PC-9 (cell line): ENCODE measurements at regions not wholly inside any gene's neighbourhood (a gene's known extent, or its start where the extent isn't known, plus 50 kb on each side); places are given as distances from the start of the nearest gene placed in this dataset.
A peak's percentile ranks its signal among the peaks of the same experiment; 100 is the strongest.

Source experiments
- BruUV-seq: library from RNA; stranded (reverse); fragments of 400-500 nt; replicated peaks from 2 replicates; lab custom pipeline; 2021; lab: Mats Ljungman, UMichigan
- CTCF ChIA-PET: fragments of 300-600 bp; sonication (Branson Sonifier 250); formaldehyde crosslinking; loops from one replicate; lab custom pipeline; 2022; ENCODE audit warnings: antibody characterized with exemption; lab: Charles Lee
- POLR2A ChIA-PET: fragments of 300-600 bp; sonication (Branson Sonifier 250); formaldehyde crosslinking; loops from one replicate; lab custom pipeline; 2022; ENCODE audit warnings: antibody characterized with exemption; ENCODE audit not compliant: unreplicated experiment; lab: Charles Lee
- DNase-seq, 2 experiments: peaks; one replicate each; pipeline versions ENCODE4 v3.0.0 to v3.0.0-alpha.2; 2015 to 2022; ENCODE audit warnings: mixed read lengths in 1 of 2
- H2AFZ ChIP-seq: fragments of 200-600 bp; sonication (generic); 2 replicates; pipeline ENCODE4 v1.8.1; 2017; ENCODE audit warnings: antibody characterized with exemption
- H3F3A ChIP-seq: fragments of 200-600 bp; sonication (generic); 2 replicates; pipeline ENCODE4 v1.8.1; 2017; ENCODE audit warnings: antibody characterized with exemption, mild to moderate bottlenecking, low read depth; ENCODE audit not compliant: insufficient read depth
- H3K27ac ChIP-seq: fragments of 200-600 bp; sonication (generic); 2 replicates; pipeline ENCODE4 v1.6.1; 2016; ENCODE audit warnings: mixed run types
- H3K27me3 ChIP-seq: fragments of 200-600 bp; sonication (generic); 2 replicates; pipeline ENCODE4 v1.6.1; 2016; ENCODE audit warnings: low read depth, mixed run types; ENCODE audit not compliant: insufficient read depth
- H3K36me3 ChIP-seq: fragments of 200-600 bp; sonication (generic); 2 replicates; pipeline ENCODE4 v1.6.1; 2016; ENCODE audit warnings: low read depth, mixed run types
- H3K4me1 ChIP-seq: fragments of 200-600 bp; sonication (generic); replicated peaks from 2 replicates; pipeline ENCODE4 v1.6.1; 2016; ENCODE audit warnings: mixed run types; ENCODE audit not compliant: insufficient read depth
- H3K4me2 ChIP-seq: fragments of 200-600 bp; sonication (generic); 2 replicates; pipeline ENCODE4 v1.6.1; 2017; ENCODE audit warnings: mixed run types
- H3K4me3 ChIP-seq: fragments of 200-600 bp; sonication (generic); 2 replicates; pipeline ENCODE4 v1.6.1; 2016; ENCODE audit warnings: mixed run types
- H3K79me2 ChIP-seq: fragments of 200-600 bp; sonication (generic); 2 replicates; pipeline ENCODE4 v1.6.1; 2017; ENCODE audit warnings: low read depth, mixed run types
- H3K9me2 ChIP-seq: fragments of 200-600 bp; sonication (generic); 2 replicates; pipeline ENCODE4 v1.8.1; 2017; ENCODE audit warnings: mild to moderate bottlenecking; ENCODE audit not compliant: insufficient read depth
- H3K9me3 ChIP-seq: fragments of 200-600 bp; sonication (generic); 2 replicates; pipeline ENCODE4 v1.8.1; 2016; ENCODE audit warnings: low read depth; ENCODE audit not compliant: insufficient read depth
- H4K20me1 ChIP-seq: fragments of 200-600 bp; sonication (generic); 2 replicates; pipeline ENCODE4 v1.8.1; 2017; ENCODE audit not compliant: insufficient read depth
- EZH2 ChIP-seq: fragments of 200-600 bp; sonication (generic); IDR thresholded peaks from 2 replicates; pipeline ENCODE4 v1.8.0; 2017; ENCODE audit warnings: antibody characterized with exemption, low read depth
- intact Hi-C: fragments of 100-400 bp; cut with micrococcal nuclease; formaldehyde crosslinking; loops from one replicate; pipeline ENCODE4 v1.10.0; 2022; ENCODE audit not compliant: unreplicated experiment
- TF ChIP-seq, protein P1 (sequence below): fragments of 200-600 bp; sonication (generic); conservative IDR thresholded peaks from 2 replicates; pipeline ENCODE4 v1.6.1; 2017; ENCODE audit warnings: mixed run types, antibody characterized with exemption, mild to moderate bottlenecking, moderate library complexity

DNA sequence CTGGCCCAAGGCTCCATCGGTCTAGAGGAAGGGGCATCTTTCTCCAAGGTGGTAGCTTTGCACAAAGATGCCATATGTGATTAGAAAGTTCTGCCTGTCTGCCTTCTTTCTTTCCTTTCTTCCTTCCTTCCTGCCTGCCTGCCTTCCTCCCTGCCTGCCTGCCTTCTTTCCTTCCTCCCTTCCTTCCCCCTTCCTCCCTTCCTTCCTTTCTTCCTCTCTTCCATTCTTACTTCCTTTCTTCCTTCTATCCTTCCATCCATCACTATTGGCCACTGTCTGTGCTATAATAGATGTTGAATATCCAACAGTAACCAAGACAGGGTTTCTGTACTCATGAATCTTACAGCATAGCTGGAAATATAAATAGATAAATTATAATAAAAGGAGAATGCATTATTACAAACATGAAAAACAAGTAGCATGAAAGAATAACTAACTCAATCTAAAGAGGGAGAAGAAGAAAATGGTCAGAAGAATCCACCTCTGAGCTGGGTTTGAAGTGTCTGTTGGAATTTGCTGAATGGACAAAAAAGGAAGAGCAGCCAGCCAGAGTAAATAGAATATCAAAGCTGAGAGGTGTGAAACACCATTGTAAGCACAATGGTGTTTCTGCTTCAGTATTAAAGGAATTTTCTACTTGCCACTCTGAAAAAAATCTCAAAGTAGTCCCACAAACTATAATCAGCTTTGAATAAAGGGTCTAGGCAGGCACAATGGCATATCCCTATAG lies 250.6 kb upstream of the NR5A2 start:
- intact Hi-C loops, result no loop called here
- no TSS peak for BruUV-seq

DNA sequence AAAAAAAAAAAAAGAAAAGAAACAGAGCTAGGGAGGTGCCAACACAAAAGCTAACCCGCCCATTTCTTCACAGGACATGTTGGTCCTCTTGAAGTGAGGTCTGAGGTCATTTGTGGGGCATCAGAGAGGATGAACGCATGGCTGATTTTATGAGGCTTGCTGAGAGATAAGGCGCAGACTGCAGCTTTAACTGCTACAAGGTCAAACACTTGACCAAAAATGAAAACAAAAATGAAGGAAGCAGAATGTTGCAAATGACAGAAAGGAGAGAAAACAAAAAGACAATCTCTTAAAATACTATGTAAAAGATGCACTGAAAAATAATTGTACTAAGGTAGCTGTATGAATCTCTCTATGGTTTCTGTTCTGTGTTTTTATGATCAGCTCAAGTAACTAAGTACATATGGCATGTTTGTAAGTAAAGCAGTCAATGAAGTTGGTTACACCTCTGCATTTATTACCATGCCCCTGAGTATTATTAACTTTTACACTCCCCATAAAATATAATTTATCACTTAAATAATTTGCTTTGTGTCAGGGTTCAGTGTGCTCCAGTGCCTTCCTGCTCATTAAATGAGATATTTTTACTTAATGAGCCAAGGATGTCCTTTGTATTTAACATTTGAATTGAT lies 249.1 kb upstream of the NR5A2 start:
- Histone ChIP-seq H3K27me3 (no peaks in the 10 kb centered on the region), H3K27ac (peak overlapping the region; percentile 42), H3K4me3 (no peak overlapping the region), H2AFZ (0 out of 2 replicates have a peak overlapping the region, but pooled peaks have one; percentile 35), H3K9me3 (peaks cover 9% of the 10 kb centered on the region), H3K79me2 (no peaks in the 10 kb centered on the region), H3K4me1 (peaks cover 47% of the 10 kb centered on the region), H4K20me1 (no peaks in the 10 kb centered on the region), H3K4me2 (peak overlapping the region; percentile 43), H3F3A (peaks cover 13% of the 10 kb centered on the region; the same call in 1 of the 2 replicates), H3K9me2 (no peaks in the 10 kb centered on the region), H3K36me3 (no peaks in the 10 kb centered on the region)
- TF ChIP-seq, protein P1, sequence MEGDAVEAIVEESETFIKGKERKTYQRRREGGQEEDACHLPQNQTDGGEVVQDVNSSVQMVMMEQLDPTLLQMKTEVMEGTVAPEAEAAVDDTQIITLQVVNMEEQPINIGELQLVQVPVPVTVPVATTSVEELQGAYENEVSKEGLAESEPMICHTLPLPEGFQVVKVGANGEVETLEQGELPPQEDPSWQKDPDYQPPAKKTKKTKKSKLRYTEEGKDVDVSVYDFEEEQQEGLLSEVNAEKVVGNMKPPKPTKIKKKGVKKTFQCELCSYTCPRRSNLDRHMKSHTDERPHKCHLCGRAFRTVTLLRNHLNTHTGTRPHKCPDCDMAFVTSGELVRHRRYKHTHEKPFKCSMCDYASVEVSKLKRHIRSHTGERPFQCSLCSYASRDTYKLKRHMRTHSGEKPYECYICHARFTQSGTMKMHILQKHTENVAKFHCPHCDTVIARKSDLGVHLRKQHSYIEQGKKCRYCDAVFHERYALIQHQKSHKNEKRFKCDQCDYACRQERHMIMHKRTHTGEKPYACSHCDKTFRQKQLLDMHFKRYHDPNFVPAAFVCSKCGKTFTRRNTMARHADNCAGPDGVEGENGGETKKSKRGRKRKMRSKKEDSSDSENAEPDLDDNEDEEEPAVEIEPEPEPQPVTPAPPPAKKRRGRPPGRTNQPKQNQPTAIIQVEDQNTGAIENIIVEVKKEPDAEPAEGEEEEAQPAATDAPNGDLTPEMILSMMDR, result no peak
- TF ChIP-seq EZH2, result no peak
- intact Hi-C loops, result no loop called here
- DNase-seq, result peak in 1 of 2 experiments; percentile 88
- BruUV-seq, result no TSS peak
- POLR2A ChIA-PET, result no interaction called here
- CTCF ChIA-PET, result no interaction called here

More for the DNA sequence above, 250.6 kb upstream of the NR5A2 start:
- Histone ChIP-seq H3K4me2 (no peak overlapping the region), H3K9me2 (no peaks in the 10 kb centered on the region), H2AFZ (no peak overlapping the region), H4K20me1 (no peaks in the 10 kb centered on the region), H3K4me3 (no peak overlapping the region), H3F3A (peaks cover 11% of the 10 kb centered on the region; the same call in 1 of the 2 replicates), H3K4me1 (peaks cover 43% of the 10 kb centered on the region), H3K27me3 (no peaks in the 10 kb centered on the region), H3K27ac (no peak overlapping the region), H3K9me3 (peaks cover 4% of the 10 kb centered on the region; the same call in 1 of the 2 replicates), H3K79me2 (no peaks in the 10 kb centered on the region), H3K36me3 (no peaks in the 10 kb centered on the region)
- TF ChIP-seq EZH2, result no peak
- TF ChIP-seq, protein P1, result no peak
- POLR2A ChIA-PET, result no interaction called here
- CTCF ChIA-PET, result no interaction called here
- DNase-seq, result no peak

DNA sequence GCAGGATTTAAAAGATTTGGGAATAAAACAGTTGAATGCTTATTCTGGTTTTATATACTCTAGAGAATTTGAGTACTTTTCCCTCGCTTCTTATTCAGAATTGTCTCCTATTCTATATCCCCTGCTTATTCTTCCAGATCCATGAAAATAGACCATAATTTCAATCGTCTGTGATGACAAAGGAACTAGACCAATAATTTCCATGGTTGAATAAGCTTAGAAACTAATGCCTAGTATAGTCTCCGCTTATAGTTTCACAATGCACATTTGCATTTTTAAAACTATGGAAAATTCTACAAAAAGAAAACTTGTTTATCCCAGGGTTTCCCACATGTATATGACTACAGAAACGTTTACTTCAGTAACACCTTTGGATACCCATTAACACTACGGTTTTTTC lies 247.4 kb upstream of the NR5A2 start:
- ChIA-PET CTCF (no interaction called here), POLR2A (no interaction called here)
- peaks cover 13% of the 10 kb centered on the region for H3K9me3 ChIP-seq
- no peaks in the 10 kb centered on the region for H4K20me1 ChIP-seq
- H3K79me2 ChIP-seq, result no peaks in the 10 kb centered on the region
- peaks cover 21% of the 10 kb centered on the region; the same call in 1 of the 2 replicates for H3F3A ChIP-seq
- H3K4me3 ChIP-seq, result no peak overlapping the region
- H3K9me2 ChIP-seq, result no peaks in the 10 kb centered on the region
- TF ChIP-seq, protein P1, result no peak
- TF ChIP-seq EZH2, result no peak
- H3K27ac ChIP-seq, result no peak overlapping the region
- H2AFZ ChIP-seq, result no peak overlapping the region
- intact Hi-C loops, result no loop called here
- peaks cover 60% of the 10 kb centered on the region for H3K4me1 ChIP-seq
- BruUV-seq, result no TSS peak
- no peaks in the 10 kb centered on the region for H3K27me3 ChIP-seq
- no peak overlapping the region for H3K4me2 ChIP-seq
- no peaks in the 10 kb centered on the region for H3K36me3 ChIP-seq
- no peak for DNase-seq
